ENCODE measurements at regions not wholly inside any gene's neighbourhood (a gene's known extent, or its start where the extent isn't known, plus 50 kb on each side); places are given as distances from the start of the nearest gene placed in this dataset.

DNA sequence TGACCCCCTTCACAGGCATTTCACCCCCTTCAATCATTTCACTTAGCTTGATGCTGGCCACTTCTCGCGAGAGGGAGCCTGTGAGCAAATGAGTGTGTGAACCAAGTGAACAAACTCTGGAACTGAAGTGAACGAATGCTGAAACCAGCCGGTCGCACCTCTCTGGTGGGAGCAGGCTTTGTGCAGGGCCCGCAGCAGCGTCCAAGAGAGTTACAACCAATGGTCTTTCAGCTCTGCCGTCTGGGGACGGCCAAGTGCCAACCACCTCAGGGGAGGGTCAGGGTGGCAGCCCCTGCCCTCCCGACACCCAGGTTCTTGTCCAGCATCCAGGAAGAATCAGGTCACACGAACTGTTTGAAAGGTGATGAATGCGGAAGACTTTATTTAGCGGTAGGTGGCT, 764.0 kb downstream of the SUCLG1 start:
- DNase-seq (ENCODE audit: low read depth) = no peak
- TF ChIP-seq, protein P1, sequence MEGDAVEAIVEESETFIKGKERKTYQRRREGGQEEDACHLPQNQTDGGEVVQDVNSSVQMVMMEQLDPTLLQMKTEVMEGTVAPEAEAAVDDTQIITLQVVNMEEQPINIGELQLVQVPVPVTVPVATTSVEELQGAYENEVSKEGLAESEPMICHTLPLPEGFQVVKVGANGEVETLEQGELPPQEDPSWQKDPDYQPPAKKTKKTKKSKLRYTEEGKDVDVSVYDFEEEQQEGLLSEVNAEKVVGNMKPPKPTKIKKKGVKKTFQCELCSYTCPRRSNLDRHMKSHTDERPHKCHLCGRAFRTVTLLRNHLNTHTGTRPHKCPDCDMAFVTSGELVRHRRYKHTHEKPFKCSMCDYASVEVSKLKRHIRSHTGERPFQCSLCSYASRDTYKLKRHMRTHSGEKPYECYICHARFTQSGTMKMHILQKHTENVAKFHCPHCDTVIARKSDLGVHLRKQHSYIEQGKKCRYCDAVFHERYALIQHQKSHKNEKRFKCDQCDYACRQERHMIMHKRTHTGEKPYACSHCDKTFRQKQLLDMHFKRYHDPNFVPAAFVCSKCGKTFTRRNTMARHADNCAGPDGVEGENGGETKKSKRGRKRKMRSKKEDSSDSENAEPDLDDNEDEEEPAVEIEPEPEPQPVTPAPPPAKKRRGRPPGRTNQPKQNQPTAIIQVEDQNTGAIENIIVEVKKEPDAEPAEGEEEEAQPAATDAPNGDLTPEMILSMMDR (IDR thresholded peaks at IDR 0.05; ENCODE audit: insufficient read depth, low read length) = no peak
- no peak overlapping the region for H3K4me3 ChIP-seq (ENCODE audit: low read depth, low read length)

DNA sequence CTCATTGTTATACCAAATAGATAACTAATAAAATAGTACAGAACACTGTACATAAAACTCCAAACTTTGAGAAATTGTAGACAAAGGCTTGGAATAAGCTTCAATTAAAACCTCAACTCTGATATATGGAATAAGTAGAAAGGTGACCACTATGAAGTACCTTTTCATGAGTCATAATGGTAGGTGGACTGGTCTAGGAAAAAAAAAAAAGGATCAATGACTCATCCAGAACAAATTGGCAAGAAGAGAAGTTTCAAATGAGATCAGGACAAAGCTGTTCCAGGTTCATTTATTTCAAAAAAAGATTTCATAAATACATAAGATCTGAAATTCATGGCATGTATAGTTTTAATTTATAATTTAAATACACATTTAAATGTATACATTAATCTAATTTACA, 769.7 kb downstream of the SUCLG1 start:
- H3K4me3 ChIP-seq (ENCODE audit: low read depth, low read length) = no peak overlapping the region
- DNase-seq (ENCODE audit: low read depth) = no peak
- TF ChIP-seq, protein P1 (IDR thresholded peaks at IDR 0.05; ENCODE audit: insufficient read depth, low read length) = no peak

DNA sequence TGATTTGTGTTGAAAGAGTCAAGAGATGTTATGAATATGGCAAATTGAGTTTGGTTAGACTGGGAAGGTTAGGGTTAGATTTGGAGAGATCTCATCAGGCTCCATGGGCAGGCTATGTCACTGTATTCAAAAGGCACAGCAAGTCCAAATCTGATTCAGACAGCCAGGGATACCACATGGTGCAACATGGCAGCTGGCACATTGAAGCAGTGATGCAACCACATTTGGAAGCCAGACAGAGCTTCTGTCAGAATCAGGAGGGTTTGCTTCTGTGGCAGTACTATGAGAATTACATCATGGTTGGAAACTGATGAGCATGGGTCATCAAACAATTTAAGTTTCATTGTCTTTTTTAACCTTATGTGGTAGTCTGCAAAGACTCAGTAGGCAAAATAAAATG, 772.2 kb downstream of the SUCLG1 start:
- H3K4me3 ChIP-seq (ENCODE audit: low read depth, low read length) = no peak overlapping the region
- TF ChIP-seq, protein P1 (IDR thresholded peaks at IDR 0.05; ENCODE audit: insufficient read depth, low read length) = no peak
- peak; percentile 11 for DNase-seq (ENCODE audit: low read depth)

DNA sequence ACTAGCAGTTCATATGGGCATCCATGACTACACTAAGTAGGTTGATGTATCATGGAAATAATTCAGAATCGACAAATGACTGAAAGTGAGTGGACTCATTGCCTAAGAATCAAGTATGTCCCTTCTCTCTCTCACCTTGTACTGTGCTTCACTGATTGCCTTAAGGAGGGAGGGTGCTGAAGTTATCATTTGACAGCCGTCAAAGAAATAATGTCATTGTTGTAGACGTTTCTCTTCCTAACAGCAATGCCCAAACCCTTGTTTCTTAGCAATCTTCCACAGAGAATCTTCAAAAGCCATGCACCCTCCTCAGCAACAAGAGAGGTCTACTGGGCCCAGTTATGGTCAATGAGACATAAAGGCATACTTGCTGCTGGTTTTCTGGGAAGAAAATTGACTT, 785.0 kb downstream of the SUCLG1 start:
- no peak for DNase-seq (ENCODE audit: low read depth)
- no peak overlapping the region for H3K4me3 ChIP-seq (ENCODE audit: low read depth, low read length)
- TF ChIP-seq, protein P1 (IDR thresholded peaks at IDR 0.05; ENCODE audit: insufficient read depth, low read length) = no peak

DNA sequence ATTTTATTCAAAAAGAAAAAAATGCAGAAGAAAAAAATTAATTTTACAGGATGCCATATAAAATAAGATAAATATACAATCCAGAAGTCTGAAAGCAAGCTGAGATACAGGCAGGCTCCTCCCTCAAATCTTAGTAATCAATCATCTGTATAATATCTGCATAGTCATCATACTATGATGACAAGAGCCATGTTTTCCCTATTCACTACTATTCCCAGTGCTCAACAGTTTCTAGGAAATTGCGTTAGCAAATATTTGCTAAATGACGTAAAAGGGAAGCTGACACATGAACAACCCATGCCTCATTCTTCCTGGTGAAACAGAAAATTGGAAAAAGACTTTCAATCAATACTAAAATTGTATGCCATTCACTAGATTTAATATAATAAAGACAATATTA, 793.2 kb downstream of the SUCLG1 start:
- peak; percentile 77 for DNase-seq (ENCODE audit: low read depth)
- TF ChIP-seq, protein P1 (IDR thresholded peaks at IDR 0.05; ENCODE audit: insufficient read depth, low read length) = no peak

DNA sequence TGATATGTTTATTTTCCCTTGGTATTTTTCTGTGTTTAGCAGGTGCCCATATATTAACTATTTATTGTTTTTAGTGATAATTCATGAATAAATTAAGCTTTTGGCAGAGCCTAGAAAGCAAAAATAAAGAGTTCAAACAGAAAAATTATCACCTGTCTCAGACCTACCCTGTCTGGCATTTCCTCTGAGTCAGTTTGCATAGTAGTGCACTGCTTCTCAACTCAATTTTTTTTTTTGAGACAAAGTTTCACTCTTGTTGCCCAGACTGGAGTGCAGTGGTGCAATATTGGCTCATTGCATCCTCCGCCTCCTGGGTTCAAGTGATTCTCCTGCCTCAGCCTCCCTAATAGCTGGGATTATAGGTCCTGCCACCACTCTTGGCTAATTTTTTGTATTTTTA, 793.9 kb downstream of the SUCLG1 start:
- H3K4me3 ChIP-seq (ENCODE audit: low read depth, low read length) = no peak overlapping the region
- DNase-seq (ENCODE audit: low read depth) = no peak
- TF ChIP-seq, protein P1 (IDR thresholded peaks at IDR 0.05; ENCODE audit: insufficient read depth, low read length) = no peak

More for the DNA sequence above, 793.2 kb downstream of the SUCLG1 start:
- H3K4me3 ChIP-seq (ENCODE audit: low read depth, low read length) = no peak overlapping the region

DNA sequence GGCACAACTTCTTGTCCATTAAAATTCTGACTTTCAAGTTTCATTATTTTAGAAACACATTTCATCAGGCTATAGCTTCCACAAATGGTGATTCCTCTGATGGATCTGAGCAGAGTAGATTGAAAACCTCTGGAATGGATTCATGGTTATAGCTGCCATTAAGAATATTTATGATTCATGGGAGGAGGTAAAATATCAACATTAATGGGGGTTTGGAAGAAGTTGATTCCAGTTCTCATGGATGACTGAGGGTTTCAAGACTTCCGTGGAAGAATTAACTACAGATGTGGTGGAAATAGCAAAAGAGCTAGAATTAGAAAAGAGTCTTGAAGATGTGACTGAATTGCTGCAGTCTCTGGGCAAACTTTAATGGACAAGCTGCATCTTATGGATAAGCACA, 797.4 kb downstream of the SUCLG1 start:
- no peak for DNase-seq (ENCODE audit: low read depth)
- TF ChIP-seq, protein P1 (IDR thresholded peaks at IDR 0.05; ENCODE audit: insufficient read depth, low read length) = no peak
- H3K4me3 ChIP-seq (ENCODE audit: low read depth, low read length) = no peak overlapping the region

Data from fibroblast of the aortic adventitia (primary cell).